Amniotic epithelial cell (primary cell): ENCODE measurements at regions not wholly inside any gene's neighbourhood (a gene's known extent, or its start where the extent isn't known, plus 50 kb on each side); places are given as distances from the start of the nearest gene placed in this dataset.
"Not testable (repeated sequence)": the region's sequence is repeated elsewhere in the genome, so short reads cannot be mapped to it uniquely, and the experiment has no call there.

Experiments
- DNase-seq: peaks from one replicate; pipeline ENCODE4 v3.0.0-alpha.2; 2010; ENCODE audit warnings: low read depth

DNA sequence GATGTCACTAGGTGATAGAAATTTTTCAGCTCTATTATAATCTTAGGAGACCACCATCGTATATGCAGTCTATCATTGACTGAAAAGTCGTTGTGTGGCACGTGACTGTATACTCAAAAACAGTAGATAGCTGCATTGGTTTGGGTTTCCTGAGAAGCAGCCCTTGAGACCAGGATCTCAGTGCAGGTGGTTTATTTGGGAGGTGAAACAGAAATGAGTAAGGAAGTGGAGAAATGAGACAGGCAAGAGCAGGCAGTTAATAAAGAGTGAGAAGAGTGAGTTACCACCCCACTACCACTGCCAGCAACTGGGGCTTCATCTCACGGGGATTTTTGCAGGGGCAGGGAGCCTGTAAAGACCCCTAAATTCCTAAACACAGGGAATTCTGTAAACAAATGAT is 221.0 kb downstream of the SHQ1 start:
- DNase-seq = no peak

GRCh38 chr3:72625602-72626337 is 222.5 kb downstream of the SHQ1 start:
- DNase-seq = peak; percentile 89

GRCh38 chr3:72624656-72625055 is 223.6 kb downstream of the SHQ1 start:
- DNase-seq = no peak

- DNase-seq = no peak
Observed at GRCh38 chr3:72618739-72619138, 229.5 kb downstream of the SHQ1 start.

DNA sequence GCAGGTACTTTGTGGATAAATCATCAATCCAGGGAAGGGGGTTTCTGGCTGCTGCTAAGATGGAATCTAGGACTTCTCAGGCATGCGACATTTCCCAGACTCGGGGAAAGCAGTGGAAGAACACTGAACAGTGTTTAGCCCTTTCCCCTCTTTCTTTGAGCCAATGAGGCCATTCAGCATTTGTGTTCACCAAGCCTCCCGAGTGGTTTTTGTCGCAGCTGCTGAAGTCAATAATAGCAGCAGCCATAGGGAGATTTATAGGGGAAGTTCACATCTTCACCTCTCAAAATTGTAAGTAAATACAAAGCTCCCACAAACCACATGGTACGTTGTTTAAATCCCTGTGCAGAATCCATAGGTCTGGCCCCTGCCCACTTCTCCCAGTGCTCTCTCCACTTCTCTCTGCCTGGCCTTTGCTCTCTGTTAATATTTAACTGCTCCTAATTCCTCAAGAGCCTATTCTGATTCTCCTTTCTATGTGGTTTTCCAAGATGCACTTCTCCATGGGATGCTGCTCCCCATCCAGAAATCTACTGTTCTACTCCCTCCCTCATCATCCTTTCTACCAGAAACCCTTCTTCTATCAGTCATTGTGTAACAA is 230.7 kb downstream of the SHQ1 start:
- no peak for DNase-seq

GRCh38 chr3:72615776-72616175 is 232.5 kb downstream of the SHQ1 start:
- DNase-seq = no peak

- no peak for DNase-seq
Observed at GRCh38 chr3:72615182-72615581, 233.1 kb downstream of the SHQ1 start.

DNA sequence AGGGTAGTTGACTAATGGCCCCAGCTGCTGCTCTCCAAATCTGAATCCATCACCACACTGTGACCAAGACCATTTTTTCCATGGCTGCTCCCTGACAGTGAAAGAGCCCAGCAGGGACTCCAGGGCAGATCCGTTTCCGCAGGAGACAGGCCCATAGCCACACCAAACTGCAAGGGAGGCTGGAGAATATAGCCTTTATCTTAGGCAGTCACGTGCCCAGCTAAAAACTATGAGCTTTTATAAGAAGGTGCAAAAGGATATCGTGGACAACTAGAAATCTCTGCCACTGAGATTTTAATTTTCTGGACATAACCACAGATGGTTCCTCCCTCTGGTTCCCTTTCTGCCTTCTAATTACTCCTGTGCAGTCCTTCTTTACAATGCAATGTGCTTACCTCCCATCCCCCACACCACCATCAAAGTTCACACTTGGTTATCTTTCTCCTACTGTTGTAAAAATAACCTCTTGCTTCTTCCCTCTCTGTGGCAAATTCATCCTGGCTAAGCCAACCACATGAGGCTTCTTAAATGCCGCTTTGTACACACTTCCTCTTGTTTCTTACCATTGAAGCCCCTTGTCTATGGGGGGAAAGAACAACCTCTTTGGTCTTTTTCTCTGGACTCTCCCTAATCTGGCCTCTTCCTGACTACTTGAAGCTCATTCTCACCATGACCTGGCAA is 233.7 kb downstream of the SHQ1 start:
- DNase-seq = no peak

DNA sequence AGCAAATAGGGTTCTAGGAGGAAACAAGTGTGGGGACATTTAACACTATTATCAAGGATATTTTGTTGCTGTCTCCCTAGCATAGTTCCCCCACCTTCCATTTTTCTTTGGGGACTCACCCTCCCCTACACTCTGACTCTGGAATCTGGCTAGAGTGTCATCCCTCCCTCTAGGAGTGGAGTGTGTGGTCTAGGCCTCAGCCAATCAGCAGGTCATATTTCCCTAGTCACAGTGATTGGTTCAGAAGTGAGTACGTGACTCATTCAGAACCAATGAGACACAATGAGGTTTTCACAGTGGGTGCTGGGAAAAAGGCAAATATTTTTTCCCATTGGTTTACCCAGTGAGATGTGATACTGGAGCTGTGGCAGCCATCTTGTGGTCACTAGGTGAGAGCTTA is 234.4 kb downstream of the SHQ1 start:
- DNase-seq = no peak

GRCh38 chr3:72609114-72609513 is 239.1 kb downstream of the SHQ1 start:
- not testable (repeated sequence) for DNase-seq

DNA sequence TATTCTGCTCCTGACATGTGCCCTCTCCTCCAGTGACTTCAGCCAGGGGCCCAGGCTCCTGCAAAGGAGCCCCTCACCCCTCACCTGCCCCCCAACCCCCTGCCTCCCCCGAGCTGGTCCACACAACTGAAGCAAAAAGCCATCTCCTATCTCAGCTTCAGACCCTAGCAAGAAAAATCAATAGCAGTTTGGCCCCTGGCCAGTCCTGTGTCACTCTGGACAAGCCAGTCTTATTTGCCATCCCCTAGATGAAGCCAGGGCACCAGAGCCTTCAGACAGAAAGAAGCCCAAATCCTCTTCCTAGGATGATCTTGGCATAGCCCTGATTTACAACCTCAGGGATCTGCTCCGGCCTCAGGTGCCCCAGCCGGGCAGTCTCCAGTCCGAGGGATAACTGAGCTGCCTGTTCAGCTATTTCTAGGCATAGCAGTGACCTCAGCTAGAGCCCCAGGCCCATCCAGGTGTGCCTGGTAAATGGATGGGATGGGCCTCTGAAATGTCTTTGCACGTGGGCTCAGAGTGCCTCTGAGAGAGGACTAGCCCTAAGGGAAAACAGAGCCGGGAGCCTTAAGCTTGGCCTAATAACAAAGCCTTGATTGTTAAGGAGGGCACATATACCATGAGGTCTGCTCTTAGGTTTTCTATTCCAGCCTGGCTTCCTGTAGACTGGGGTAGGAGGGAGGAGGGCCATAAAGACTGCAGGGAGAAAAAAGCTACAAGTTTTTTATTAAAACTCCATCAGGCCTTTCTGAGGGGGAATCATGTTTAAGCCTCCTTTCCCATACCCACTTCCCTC is 242.0 kb downstream of the SHQ1 start:
- DNase-seq = no peak

- DNase-seq = no peak
Observed at GRCh38 chr3:72604328-72604727, 243.9 kb downstream of the SHQ1 start.

- no peak for DNase-seq
Observed at GRCh38 chr3:72601983-72602750, 246.1 kb downstream of the SHQ1 start.

DNA sequence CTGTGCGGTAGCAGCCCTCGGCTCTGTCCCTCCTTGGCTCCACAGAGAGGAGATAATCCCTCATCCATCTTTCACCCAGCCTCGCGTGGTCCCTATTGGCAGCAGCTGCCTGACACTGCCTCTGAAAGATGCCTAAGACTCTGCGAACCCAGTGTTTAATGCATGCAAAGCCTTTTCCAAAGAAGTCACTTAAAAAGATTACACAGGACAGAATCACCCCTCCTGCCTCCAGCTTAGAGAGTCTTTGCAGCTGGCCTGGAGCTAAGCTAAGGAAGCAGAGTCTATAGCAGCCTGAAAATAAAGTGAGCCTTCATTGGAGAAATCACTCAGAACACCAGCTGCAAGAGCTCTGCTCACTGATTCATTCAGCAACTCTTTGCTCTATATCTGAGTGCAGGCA is 247.2 kb downstream of the SHQ1 start:
- DNase-seq = no peak

GRCh38 chr3:72597756-72598195 is 250.5 kb downstream of the SHQ1 start:
- peak; percentile 16 for DNase-seq

- DNase-seq = no peak
Observed at GRCh38 chr3:72597043-72597442, 251.2 kb downstream of the SHQ1 start.

- no peak for DNase-seq
Observed at GRCh38 chr3:72595927-72596610, 252.2 kb downstream of the SHQ1 start.

DNA sequence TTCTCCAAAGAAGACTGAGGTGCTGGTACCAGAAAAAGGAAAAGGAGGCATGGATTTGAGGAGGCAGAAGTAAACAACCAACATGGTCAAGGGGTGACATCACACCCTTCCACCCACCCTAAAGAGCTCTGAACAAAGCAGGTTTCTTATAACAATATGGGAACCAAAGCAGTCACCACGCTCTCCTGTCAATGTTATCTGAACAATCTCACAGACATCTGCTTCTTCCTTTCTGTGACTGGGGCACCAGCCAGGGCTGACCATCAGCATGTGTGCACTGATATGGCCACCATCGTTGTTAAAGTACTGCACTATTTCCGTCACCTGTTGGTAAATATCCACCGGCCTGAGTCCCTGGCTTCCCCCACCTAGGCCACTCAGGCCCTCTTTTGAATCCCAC is 252.9 kb downstream of the SHQ1 start:
- no peak for DNase-seq

GRCh38 chr3:72594615-72595215 is 253.5 kb downstream of the SHQ1 start:
- DNase-seq = no peak

GRCh38 chr3:72593881-72594397 is 254.3 kb downstream of the SHQ1 start:
- peak; percentile 67 for DNase-seq
